DMS 273 (cell line): ENCODE measurements at regions not wholly inside any gene's neighbourhood (a gene's known extent, or its start where the extent isn't known, plus 50 kb on each side); places are given as distances from the start of the nearest gene placed in this dataset.
"Not testable (repeated sequence)": the region's sequence is repeated elsewhere in the genome, so short reads cannot be mapped to it uniquely, and the experiment has no call there.

Source experiments
- DNase-seq: peaks from one replicate; lab custom pipeline; 2025; ENCODE audit not compliant: unreplicated experiment; lab: John Stamatoyannopoulos, UW

- DNase-seq = not testable (repeated sequence)
Observed at GRCh38 chr5:27439383-27439782, 401.0 kb upstream of the CDH9 start.

- no peak for DNase-seq
Observed at GRCh38 chr5:27437594-27438200, 399.3 kb upstream of the CDH9 start.

GRCh38 chr5:27434335-27434734 lies 395.9 kb upstream of the CDH9 start:
- DNase-seq = no peak

- DNase-seq = no peak
Observed at GRCh38 chr5:27414099-27414498, 375.7 kb upstream of the CDH9 start.

- no peak for DNase-seq
Observed at GRCh38 chr5:27412384-27412783, 374.0 kb upstream of the CDH9 start.

DNA sequence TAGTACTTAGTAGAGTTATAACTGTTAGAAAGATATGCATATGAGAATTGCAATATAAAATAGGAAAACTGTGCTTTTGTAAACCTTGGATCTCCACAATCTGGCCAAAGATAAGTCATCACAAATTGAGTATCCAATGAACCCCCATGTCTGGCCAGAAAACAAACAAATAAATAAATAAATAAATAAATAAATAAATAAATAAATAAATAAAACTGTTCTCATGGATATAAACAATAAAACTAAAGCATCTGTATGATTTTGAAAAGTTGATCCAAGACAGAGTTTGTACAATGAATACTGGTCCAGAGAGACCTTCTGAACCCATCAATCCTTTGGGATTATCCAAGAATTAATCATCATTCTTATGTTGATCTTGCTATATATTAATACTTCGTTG lies 367.6 kb upstream of the CDH9 start:
- no peak for DNase-seq

- no peak for DNase-seq
Observed at GRCh38 chr5:27403243-27403882, 365.0 kb upstream of the CDH9 start.

DNA sequence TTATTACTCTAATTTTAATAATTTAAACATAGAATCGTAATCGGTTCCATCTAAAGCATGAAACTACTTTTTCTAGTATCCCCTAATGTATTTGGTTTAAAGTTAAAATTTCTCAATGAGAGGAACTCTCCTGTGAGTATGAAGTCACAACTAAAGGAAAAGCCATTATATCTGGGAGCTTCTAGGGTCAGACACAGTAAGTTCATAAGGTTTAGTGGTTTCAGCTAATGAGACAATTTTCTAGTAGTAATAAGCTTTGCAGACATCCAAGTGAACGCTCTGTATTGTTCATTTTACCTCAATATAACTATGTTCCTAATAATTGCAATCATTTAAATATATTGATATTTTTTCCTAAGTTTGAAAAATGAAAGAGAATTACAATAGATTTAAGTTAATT lies 364.4 kb upstream of the CDH9 start:
- DNase-seq = no peak

DNA sequence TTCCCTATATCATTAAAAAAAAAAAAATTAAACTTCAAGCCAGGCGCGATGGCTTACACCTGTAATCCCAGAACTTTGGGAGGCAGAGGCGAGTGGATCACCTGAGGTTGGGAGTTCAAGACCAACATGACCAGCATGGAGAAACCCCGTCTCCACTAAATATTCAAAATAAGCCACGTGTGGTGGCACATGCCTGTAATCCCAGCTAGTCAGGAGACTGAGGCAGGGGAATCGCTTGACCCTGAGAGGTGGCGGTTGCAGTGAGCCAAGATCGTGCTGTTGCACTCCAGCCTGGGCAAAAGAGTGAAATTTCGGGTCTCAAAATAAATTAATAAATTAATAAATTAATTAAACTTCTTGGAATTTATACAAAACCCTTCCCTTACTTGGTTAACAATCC lies 358.6 kb upstream of the CDH9 start:
- no peak for DNase-seq

DNA sequence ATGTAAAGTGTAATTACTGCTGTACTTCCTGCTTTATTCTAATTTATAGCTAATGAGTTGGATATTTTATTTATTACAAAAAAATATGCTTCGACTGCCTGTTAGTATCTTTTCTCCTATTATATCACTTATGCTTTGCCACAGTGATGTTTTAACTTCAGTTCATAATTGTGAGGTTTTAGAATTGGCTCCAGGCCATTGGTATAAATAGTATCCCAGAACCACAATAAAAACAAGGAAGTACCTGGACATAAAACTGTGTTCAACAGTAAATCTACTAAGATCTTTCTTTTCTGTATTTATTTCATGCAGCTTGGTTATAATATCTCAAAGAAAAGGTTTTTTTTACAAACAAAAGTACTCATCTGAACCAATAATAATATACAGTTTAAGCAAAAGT lies 354.3 kb upstream of the CDH9 start:
- no peak for DNase-seq

- DNase-seq = no peak
Observed at GRCh38 chr5:27389696-27390095, 351.3 kb upstream of the CDH9 start.

- no peak for DNase-seq
Observed at GRCh38 chr5:27388755-27389154, 350.4 kb upstream of the CDH9 start.

DNA sequence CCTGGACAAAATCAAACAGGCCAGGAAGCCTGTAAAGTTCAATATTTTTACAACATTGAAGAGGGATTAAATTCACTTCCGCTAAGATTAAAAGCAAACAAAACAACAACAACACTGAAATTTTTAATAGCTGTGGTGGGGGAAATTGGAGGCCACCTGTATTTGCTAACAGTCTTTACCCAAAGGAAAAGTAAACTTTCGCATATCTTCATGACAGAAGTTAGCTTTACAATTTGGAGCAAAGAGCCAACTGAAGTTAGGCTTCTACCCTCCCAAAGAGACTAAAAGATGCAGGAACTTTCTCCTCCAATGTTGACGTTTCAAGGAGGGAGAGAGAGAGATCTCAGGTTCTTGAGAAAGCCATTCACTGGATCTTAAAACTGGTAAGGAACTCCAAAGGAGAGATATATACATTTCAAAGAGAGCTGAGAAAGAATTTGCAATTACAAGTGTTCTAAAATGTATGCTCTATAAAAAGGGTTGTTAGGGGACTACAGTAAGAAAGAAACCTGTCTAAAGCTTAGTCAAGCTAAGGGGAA lies 349.2 kb upstream of the CDH9 start:
- DNase-seq = no peak

DNA sequence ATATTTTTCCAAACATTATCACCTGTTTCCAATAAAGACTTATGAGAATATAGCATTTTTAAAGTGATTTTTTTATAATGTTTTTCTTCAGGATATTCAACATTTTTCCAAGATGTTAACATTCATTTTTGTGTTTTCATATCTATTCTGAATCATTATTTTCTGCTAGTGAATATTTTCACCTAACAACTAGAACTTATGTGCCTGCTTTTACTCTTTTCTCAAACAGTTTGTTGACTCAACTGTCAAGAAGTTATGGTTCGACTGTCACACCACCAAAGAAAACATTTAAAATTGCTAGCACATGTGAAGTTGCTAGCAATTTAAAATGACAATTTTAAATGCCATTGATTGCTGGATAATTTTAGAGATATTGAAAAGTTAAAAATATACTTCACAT lies 343.3 kb upstream of the CDH9 start:
- DNase-seq = no peak

GRCh38 chr5:27377626-27378025 lies 339.2 kb upstream of the CDH9 start:
- DNase-seq = no peak

- DNase-seq = no peak
Observed at GRCh38 chr5:27353970-27354369, 315.6 kb upstream of the CDH9 start.

DNA sequence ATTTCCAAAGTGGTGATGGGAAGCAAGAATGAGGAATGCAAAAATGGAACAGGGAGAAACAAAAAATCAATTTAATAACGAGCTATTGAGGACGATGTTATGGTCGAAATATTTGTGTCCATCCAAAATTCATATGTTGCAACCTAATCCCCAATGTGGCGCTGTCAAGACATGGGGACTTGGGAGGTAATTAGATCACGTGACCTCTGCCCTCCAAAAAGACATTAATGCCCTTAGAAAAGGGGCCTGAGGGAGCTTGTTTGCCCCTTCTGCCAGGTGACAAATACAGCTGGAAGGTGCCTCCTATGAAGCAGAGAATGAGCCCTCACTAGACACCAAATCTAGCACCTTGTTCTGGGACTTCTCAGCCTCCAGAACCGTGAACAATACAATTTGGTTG lies 315.2 kb upstream of the CDH9 start:
- no peak for DNase-seq

DNA sequence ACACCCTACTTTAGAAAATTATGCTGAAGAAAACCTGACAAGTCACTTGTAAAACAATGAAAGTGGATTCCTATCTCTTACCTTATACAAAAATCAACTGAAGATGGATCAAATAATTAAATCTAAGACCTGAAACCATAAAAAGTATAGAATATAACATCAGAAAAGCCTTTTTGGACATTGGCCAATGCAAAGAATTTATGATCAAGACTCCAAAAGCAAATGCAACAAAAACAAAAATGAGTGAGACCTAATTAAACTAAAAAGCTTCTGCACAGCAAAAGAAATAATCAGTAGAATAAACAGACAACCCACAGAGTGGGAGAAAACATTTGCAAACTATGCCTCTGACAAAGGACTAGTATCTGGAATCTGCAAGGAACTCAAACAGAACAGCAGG lies 303.0 kb upstream of the CDH9 start:
- no peak for DNase-seq

GRCh38 chr5:27336817-27337216 lies 298.4 kb upstream of the CDH9 start:
- DNase-seq = no peak

DNA sequence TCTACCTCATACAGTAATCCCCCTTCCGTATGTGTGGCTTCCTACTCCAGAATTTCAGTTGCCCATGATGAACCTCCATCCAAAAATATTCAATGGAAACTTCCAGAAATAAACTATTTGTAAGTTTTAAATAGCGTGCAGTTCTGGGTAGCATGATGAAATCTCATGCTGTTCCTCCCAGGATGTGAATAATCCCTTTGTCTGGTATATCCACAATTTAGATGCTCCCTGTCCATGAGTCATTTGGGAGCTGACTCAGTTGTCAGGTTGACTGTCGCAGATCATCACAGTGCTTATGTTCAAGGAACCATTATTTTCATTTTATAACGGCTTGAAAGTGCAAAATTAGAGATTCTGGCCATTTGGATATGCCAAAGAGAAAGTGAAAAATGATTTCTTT lies 290.1 kb upstream of the CDH9 start:
- no peak for DNase-seq

GRCh38 chr5:27325513-27325912 lies 287.1 kb upstream of the CDH9 start:
- no peak for DNase-seq

DNA sequence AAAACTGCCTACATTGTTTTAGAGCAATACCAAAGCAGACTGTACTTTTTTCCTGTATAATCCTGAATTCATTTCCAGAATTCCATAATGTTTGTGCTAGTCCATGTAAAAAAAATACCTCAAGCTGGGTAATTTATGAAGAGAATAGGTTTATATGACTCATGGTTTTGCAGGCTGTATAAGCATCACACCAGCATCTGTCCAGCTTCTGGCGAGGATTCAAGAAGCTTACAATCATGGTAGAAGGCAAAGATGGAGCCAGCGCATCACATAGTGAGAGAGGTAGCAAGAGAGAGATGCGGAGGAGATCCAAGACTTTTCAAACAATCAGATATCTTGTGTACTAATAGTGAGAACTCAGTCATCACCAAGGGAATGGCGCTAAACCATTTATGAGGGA lies 280.3 kb upstream of the CDH9 start:
- no peak for DNase-seq

DNA sequence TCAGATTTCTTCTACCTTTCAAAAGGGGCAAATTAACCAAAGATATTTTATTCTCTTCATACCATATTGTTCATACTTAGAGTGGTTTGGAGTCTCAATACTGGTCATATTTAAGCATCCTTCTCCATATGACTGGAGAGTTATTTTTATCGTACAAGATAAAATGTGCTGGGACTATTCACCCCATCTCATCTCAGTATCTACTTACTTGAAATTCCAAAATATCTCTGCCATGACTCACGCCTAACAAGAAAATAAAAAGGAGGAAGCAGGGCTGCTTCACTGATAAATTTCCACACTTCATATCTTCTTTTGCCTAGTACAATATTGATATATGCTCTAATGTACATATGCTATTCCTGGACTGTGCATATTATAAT lies 277.9 kb upstream of the CDH9 start:
- DNase-seq = no peak
